Prostate gland (tissue), 2 donors: ENCODE measurements at regions not wholly inside any gene's neighbourhood (a gene's known extent, or its start where the extent isn't known, plus 50 kb on each side); places are given as distances from the start of the nearest gene placed in this dataset.

Source experiments
- DNase-seq: peaks from one replicate; pipeline ENCODE4 v3.0.0-alpha.2; 2019; ENCODE audit warnings: low spot score
- H3K27ac ChIP-seq, 2 donors: fragments of 200-600 bp; sonication (generic); 2 replicates each; pipeline ENCODE4 v1.5.1; 2017 to 2019
- H3K27me3 ChIP-seq: fragments of 200-600 bp; sonication (generic); replicated peaks from 2 replicates; pipeline ENCODE4 v1.5.1; 2019; ENCODE audit not compliant: insufficient read depth
- H3K36me3 ChIP-seq, 2 donors: fragments of 200-600 bp; sonication (generic); 1 replicate in 1 of 2; 2 replicates in 1 of 2; pipeline versions ENCODE4 v1.5.1 to v1.8.1; 2017 to 2019
- H3K4me1 ChIP-seq: fragments of 200-600 bp; sonication (generic); replicated peaks from 2 replicates; pipeline ENCODE4 v1.5.1; 2019
- H3K4me3 ChIP-seq, 2 donors: fragments of 200-600 bp; sonication (generic); 2 replicates each; pipeline ENCODE4 v1.5.1; 2017 to 2019
- H3K9me3 ChIP-seq: fragments of 200-600 bp; sonication (generic); 2 replicates; pipeline ENCODE4 v1.5.1; 2017
- POLR2A ChIP-seq: fragments of 450-650 bp; IDR thresholded peaks from one replicate; pipeline ENCODE4 v1.6.1; 2016; ENCODE audit warnings: antibody characterized with exemption, mild to moderate bottlenecking
- POLR2AphosphoS5 ChIP-seq: sonication (generic); formaldehyde crosslinking; IDR thresholded peaks from one replicate; pipeline ENCODE4 v1.6.1; 2017; ENCODE audit warnings: antibody characterized with exemption
- WGBS: methylation state at CpG from one replicate; pipeline ENCODE4 v1.1.5; 2018; 5-methylcytosine and 5-hydroxymethylcytosine counted together
- intact Hi-C: fragments of 100-400 bp; cut with DNase I; formaldehyde crosslinking; loops from one replicate; pipeline ENCODE4 v1.14.2; 2022
- TF ChIP-seq, protein P1 (sequence below), 4 experiments: fragments of 200-600 bp in 2 of 4; fragments of 450-650 bp in 2 of 4; sonication (generic) in 2 of 4; IDR thresholded peaks; 1 replicate in 3 of 4; 2 replicates in 1 of 4; pipeline ENCODE4 v1.5.1; 2016 to 2019; ENCODE audit warnings: antibody characterized with exemption in 4 of 4, mild to moderate bottlenecking in 2 of 4, moderate library complexity in 2 of 4

GRCh38 chr2:43136011-43136799, 90.2 kb downstream of the ZFP36L2 start:
- WGBS, result 83% methylated on average over 10 of the region's 11 CpGs

DNA sequence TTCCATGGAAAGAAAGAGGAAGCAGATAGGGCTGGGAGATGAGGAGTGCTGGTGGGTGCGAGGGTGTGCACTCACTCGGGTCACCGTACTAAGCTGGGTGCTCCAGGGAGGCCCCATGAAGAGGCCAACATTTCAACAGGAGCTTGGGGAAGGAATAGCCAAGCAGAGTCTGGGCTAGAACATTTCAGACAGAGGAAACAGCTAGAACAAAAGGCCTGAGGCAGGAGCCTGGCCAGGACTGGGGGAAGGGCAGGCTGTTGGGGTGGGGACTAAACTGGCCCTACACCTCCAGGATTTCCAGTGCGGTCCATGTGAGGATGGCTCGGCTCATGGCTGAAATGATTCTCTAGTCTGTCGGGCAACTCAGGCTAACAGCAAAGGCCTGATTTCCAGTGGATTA, 90.8 kb downstream of the ZFP36L2 start:
- no peak for TF ChIP-seq POLR2A
- no peak for TF ChIP-seq POLR2AphosphoS5
- TF ChIP-seq, protein P1, sequence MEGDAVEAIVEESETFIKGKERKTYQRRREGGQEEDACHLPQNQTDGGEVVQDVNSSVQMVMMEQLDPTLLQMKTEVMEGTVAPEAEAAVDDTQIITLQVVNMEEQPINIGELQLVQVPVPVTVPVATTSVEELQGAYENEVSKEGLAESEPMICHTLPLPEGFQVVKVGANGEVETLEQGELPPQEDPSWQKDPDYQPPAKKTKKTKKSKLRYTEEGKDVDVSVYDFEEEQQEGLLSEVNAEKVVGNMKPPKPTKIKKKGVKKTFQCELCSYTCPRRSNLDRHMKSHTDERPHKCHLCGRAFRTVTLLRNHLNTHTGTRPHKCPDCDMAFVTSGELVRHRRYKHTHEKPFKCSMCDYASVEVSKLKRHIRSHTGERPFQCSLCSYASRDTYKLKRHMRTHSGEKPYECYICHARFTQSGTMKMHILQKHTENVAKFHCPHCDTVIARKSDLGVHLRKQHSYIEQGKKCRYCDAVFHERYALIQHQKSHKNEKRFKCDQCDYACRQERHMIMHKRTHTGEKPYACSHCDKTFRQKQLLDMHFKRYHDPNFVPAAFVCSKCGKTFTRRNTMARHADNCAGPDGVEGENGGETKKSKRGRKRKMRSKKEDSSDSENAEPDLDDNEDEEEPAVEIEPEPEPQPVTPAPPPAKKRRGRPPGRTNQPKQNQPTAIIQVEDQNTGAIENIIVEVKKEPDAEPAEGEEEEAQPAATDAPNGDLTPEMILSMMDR (IDR thresholded peaks at IDR 0.05), result no peak
- intact Hi-C loops, result no loop called here
- no peaks in the 10 kb centered on the region for H3K9me3 ChIP-seq
- DNase-seq, result no peak
- H3K4me3 ChIP-seq, result no peak overlapping the region
- WGBS, result 76% methylated on average over 6 of the region's 6 CpGs
- peaks cover 7% of the 10 kb centered on the region for H3K4me1 ChIP-seq
- no peak overlapping the region for H3K27ac ChIP-seq
- no peaks in the 10 kb centered on the region for H3K36me3 ChIP-seq
- no peaks in the 10 kb centered on the region for H3K27me3 ChIP-seq

More at GRCh38 chr2:43136011-43136799, 90.2 kb downstream of the ZFP36L2 start:
- Histone ChIP-seq H3K4me3 (no peak overlapping the region), H3K9me3 (no peaks in the 10 kb centered on the region), H3K36me3 (no peaks in the 10 kb centered on the region), H3K4me1 (peaks cover 4% of the 10 kb centered on the region), H3K27ac (no peak overlapping the region), H3K27me3 (no peaks in the 10 kb centered on the region)
- TF ChIP-seq POLR2AphosphoS5 (no peak), POLR2A (no peak)
- TF ChIP-seq, protein P1 (IDR thresholded peaks at IDR 0.05), result no peak
- DNase-seq, result no peak
- intact Hi-C loops, result no loop called here

DNA sequence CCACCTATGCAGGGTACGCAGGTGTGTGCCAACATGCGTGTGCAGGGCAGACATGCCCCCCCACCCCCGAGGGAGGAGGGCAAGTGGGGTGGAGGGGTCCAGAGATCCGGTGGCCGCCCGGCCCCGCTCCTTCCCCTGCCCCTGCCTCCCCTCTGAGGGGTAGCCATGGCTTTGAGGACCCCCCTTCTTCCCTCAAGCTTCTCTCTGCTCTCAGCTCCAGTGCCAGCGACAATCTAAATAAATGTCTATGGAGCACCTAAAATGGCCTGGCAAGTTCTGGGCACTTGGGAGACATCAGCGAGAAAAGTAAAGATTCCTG, 91.9 kb downstream of the ZFP36L2 start:
- WGBS, result 70% methylated on average over 9 of the region's 9 CpGs
- intact Hi-C loops, result no loop called here
- Histone ChIP-seq H3K9me3 (no peaks in the 10 kb centered on the region), H3K4me1 (peaks cover 10% of the 10 kb centered on the region), H3K27ac (no peak overlapping the region), H3K27me3 (no peaks in the 10 kb centered on the region), H3K36me3 (no peaks in the 10 kb centered on the region), H3K4me3 (no peak overlapping the region)
- DNase-seq, result no peak
- TF ChIP-seq POLR2A, result no peak
- TF ChIP-seq, protein P1 (IDR thresholded peaks at IDR 0.05), result no peak
- TF ChIP-seq POLR2AphosphoS5, result no peak

DNA sequence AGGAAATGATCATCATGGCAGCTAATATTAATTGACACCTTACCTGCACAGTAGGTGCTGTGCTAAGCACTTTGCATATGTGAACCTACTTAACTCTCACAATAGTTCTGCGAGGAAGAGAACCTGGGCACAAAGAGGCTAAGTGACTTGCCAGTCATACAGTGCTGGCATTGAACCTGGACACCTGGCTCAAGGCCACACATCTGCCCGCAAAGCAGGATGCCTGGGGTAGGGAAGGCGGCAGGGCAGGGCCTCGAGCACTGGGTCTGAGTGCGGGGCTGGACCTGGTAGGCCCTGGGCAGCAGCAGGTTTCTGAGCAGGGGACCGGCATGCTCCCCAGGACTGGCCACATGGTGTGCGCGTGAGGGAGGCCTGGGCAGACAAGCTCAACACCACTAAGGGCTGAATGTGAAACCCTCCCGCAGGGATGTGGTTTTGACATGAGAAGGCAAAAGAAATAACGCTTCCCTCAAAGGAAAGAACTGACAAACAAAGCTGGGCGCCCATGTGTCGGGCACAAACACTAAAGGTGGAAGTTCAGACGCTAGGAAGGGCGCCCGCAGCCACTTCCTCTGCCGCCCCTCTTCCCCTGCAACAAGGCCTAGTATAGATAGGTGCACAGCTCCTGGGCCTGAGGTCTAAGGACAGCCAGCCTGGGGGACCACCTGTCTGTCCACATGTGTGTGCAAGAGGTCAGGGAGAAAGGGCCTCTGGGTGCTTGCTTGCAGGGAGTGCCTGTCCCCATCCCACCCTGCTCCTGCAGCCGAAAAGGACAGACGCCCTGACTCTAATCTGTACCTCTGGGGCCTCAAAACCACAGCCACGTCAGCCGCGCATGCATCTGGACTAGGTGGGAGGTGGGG, 92.5 kb downstream of the ZFP36L2 start:
- H3K27ac ChIP-seq, result no peak overlapping the region

More for the DNA sequence above, 92.5 kb downstream of the ZFP36L2 start:
- peaks cover 10% of the 10 kb centered on the region for H3K4me1 ChIP-seq
- no peak overlapping the region for H3K4me3 ChIP-seq
- H3K9me3 ChIP-seq, result no peaks in the 10 kb centered on the region
- intact Hi-C loops, result no loop called here
- WGBS, result 79% methylated on average over 21 of the region's 21 CpGs
- TF ChIP-seq, protein P1 (IDR thresholded peaks at IDR 0.05), result no peak
- TF ChIP-seq POLR2A (no peak), POLR2AphosphoS5 (no peak)
- no peak for DNase-seq
- H3K27me3 ChIP-seq, result no peaks in the 10 kb centered on the region
- H3K36me3 ChIP-seq, result no peaks in the 10 kb centered on the region
